HCT116 (cell line): ENCODE measurements at regions not wholly inside any gene's neighbourhood (a gene's known extent, or its start where the extent isn't known, plus 50 kb on each side); places are given as distances from the start of the nearest gene placed in this dataset.

Source experiments
- ATF3 ChIP-seq: IDR thresholded peaks from 2 replicates; pipeline ENCODE4 v1.6.1; 2012
- CTCF ChIP-seq, 3 experiments: fragments of 200-600 bp in 1 of 3; sonication (generic) in 1 of 3; IDR thresholded peaks in 2 of 3; conservative IDR thresholded peaks in 1 of 3; 2 replicates each; pipeline ENCODE4 v1.5.1; 2012 to 2017; ENCODE audit warnings: low read depth in 2 of 3, low read length in 2 of 3, antibody characterized with exemption in 1 of 3, borderline replicate concordance in 1 of 3, control low read depth in 1 of 3, mild to moderate bottlenecking in 1 of 3, mixed read lengths in 1 of 3, mixed run types in 1 of 3, moderate library complexity in 1 of 3; ENCODE audit not compliant: insufficient read depth in 1 of 3
- EZH2 ChIP-seq: fragments of 200-600 bp; sonication (generic); IDR thresholded peaks from 2 replicates; pipeline ENCODE4 v1.6.1; 2017; ENCODE audit warnings: antibody characterized with exemption, mixed run types
- MAX ChIP-seq: IDR thresholded peaks from 2 replicates; pipeline ENCODE4 v1.6.1; 2012
- POLR2A ChIP-seq: IDR thresholded peaks from 2 replicates; pipeline ENCODE4 v1.7.0; 2011; ENCODE audit warnings: borderline replicate concordance; ENCODE audit not compliant: insufficient read depth, insufficient read length; ENCODE audit errors: extremely low read depth
- POLR2AphosphoS5 ChIP-seq: IDR thresholded peaks from 2 replicates; pipeline ENCODE4 v1.6.1; 2011; ENCODE audit warnings: mild to moderate bottlenecking, low read depth, low read length, moderate library complexity
- RAD21 ChIP-seq: IDR thresholded peaks from 2 replicates; pipeline ENCODE4 v1.6.1; 2012; ENCODE audit warnings: low read depth, mild to moderate bottlenecking
- REST ChIP-seq: IDR thresholded peaks from 2 replicates; pipeline ENCODE4 v1.6.1; 2012; ENCODE audit warnings: low read depth
- SP1 ChIP-seq: IDR thresholded peaks from 2 replicates; pipeline ENCODE4 v1.6.1; 2012; ENCODE audit warnings: low read depth

GRCh38 chr6:166712286-166713228 is 85.5 kb upstream of the RPS6KA2 start:
- no peak for TF ChIP-seq CTCF (IDR thresholded peaks at IDR 0.05 in 2 of 3, conservative IDR thresholded peaks at IDR 0.05 in 1 of 3; ENCODE audit: borderline replicate concordance in 1 of 3, insufficient read depth in 1 of 3, low read depth in 2 of 3, low read length in 2 of 3)
- TF ChIP-seq POLR2A: no peak
- no peak for TF ChIP-seq POLR2AphosphoS5
- TF ChIP-seq EZH2: no peak
- TF ChIP-seq MAX: no peak
- TF ChIP-seq REST: no peak
- TF ChIP-seq SP1: no peak
- no peak for TF ChIP-seq ATF3
- TF ChIP-seq RAD21: peak; percentile 31; the same call in 1 of the 2 replicates
